NAMALWA (cell line): ENCODE measurements at regions not wholly inside any gene's neighbourhood (a gene's known extent, or its start where the extent isn't known, plus 50 kb on each side); places are given as distances from the start of the nearest gene placed in this dataset.

ENCODE experiments used
- DNase-seq: peaks from one replicate; pipeline ENCODE4 v3.0.0-alpha.2; 2015; ENCODE audit warnings: low spot score

GRCh38 chr11:123302751-123303195, 107.7 kb upstream of the CLMP start:
- DNase-seq = no peak

GRCh38 chr11:123301696-123302400, 106.8 kb upstream of the CLMP start:
- DNase-seq = peak; percentile 21

GRCh38 chr11:123301013-123301591, 106.1 kb upstream of the CLMP start:
- no peak for DNase-seq

- DNase-seq = no peak
Measured at GRCh38 chr11:123299721-123300120, 104.7 kb upstream of the CLMP start.

DNA sequence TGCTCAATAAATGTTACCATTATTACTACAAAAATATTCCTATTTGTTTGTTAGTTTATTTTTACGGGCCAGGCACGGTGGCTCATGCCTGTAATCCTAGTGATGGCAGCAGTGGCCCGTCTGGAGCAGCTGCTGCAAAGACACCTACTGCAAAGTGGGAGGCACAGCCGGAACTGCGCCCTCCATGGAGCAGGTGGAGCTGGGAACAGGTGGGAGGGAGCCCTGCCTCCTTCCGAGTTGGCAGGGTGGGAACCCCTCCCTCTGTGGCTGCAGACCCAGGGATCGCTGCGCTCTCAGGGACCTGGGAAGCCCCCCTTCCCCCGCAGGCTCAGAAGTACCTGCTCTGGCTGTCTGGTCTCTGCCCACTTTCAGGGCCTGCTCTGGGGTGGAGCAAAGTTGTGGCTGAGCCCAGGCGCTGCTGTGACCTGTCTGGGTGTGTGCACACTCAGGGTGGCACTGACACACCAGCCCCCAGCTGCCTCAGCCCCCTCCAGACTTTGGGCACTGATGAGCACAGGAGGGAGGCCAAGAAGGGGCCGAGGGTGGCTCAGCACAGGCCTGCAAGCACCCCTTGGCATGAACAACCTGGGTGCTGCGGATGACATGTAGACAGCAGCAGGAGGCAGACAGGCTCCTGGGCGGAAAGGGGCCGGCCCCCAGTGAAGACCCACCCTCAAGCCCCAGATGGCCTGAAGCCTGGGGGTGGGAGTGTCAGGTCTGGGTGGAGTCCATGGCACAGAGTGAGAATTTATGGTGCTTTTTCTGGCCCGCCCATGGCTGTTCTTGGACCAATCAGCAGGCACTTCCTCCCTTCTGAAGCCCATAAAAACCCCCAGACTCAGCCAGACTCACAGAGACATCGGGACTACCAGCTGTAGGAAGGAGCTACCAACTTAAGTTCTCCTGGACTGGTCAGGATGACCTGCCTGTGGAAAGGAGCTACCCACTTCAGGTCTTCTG, 103.7 kb upstream of the CLMP start:
- no peak for DNase-seq

DNA sequence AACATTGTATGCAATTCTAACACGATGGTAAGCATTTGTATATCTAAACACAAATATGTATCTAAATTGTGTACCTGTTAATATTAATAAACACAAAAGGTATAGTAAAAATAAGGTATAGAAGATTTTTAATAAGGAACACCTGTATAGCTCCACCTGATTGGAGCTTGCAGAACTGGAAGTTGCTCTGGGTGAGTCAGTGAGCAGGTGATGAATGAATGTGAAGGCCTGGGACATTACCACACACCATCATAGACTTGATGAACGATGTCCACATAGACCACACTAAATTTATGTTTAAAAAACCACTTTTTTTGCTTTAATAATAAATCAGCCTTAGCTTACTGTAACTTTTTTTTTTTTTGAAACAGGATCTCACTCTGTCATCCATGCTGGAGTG, 97.6 kb upstream of the CLMP start:
- DNase-seq = no peak

GRCh38 chr11:123291201-123291869, 96.3 kb upstream of the CLMP start:
- DNase-seq = no peak

DNA sequence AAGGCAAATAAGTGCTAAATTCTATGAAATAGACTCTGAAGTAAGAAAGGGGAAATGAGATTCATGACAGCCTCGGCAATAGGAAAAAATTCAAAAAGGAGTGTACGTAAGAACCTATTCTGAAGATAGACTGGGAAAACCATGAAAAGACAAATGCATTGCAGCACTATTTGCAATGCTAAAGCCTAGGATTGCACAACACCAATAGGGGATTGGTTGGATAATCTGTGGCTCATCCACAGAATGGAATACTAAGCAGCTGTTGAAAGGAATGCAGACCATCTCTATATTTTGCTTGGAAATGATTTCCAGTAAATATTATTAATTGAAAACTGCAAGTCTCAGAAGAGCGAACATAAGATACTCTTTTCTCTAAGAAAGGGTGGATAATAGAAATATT, 91.7 kb upstream of the CLMP start:
- no peak for DNase-seq

DNA sequence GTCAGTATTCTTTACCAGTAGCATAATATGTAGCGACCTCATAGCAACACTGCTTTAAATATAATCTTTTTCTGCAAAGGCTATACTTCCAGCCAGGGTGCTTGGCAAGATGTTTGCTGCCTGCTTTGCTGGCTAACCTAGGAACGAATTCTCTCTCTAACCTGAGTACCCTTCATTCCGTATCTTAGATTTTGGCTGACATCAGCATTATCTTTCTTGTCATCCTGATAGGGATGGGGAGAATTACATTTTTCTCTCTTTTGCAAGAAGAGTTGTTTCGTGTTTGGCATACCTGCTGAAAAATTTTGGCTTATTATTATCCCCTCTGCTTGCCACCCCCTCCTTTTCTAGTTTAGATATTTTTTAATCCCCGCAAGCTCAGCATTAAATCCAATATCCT, 91.2 kb upstream of the CLMP start:
- no peak for DNase-seq

- no peak for DNase-seq
Measured at GRCh38 chr11:123284454-123284853, 89.4 kb upstream of the CLMP start.

DNA sequence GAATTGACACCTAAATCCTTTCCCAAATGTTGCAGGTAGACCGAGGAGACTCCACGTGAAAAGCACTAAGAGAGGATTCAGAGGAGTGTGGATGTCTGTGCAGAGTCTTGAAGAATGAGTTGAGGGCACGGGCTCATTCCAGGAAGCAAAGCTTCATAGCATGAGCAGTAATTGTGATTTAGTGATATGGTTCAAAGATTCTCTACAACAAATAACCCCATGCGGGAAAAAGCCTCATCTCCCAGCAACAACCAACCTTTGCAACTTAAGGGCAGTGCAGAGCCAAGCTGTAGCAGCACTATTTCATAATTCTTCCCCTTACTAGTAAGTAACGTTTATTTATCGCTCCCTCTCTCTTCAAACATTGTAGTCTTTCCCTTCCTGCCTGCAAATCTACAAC, 87.5 kb upstream of the CLMP start:
- no peak for DNase-seq

DNA sequence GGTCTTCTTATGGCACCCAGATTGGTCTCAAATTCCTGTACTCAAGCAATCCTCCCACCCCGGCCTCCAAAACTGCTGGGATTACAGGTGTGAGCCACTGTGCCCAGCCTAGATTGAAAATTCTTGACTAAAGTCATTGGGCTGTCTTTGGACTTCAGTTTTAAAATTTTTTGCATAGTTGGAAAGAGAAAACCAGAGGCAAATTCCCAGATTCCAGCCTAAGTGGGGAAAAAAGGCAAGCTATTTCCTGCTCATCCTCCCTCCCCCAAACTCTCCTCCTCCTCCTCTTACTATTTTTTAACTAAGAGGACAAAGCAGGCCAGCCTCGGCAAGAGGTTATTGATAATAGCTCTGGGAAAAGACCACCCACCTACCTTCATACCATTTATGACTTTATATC, 78.6 kb upstream of the CLMP start:
- DNase-seq = no peak

GRCh38 chr11:123272565-123272964, 77.5 kb upstream of the CLMP start:
- DNase-seq = no peak

DNA sequence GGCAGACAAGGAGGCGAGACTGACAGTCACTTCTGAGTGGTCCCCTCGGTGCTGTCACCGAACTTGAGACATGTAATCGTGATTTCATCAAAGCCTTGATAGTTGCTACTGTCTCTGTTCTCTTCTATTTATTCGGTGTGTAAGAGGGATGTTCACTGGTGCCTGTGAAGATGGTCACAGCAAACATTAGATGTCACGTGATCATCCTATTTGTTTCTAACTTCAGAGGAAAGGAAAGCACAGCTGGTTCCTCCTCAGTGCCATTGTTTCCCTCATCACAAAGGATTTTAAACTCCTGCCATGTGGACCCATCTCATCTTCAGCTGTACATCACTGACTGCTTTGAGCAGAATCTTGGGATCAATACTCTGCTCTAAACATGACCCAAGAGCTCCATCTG, 73.1 kb upstream of the CLMP start:
- DNase-seq = no peak

GRCh38 chr11:123265951-123266350, 70.9 kb upstream of the CLMP start:
- DNase-seq = no peak

DNA sequence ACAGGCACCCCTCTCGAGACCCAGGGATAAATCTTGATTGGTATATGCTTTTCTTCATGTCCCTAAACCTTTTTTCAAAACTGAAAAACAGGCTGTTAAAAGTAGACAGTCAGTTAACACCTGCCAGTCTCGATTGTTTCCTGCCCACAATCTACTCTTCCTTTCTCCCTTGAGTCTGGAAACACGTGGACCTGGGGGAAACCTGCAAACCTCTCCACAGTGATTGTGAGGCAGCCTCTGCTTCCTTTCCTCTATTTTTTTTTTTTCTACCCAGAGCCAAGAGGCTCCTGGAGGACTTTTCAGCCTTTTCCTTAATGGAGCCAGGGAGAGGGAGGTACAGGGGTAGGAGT, 69.4 kb upstream of the CLMP start:
- DNase-seq = no peak

GRCh38 chr11:123261345-123262106, 66.5 kb upstream of the CLMP start:
- peak; percentile 52 for DNase-seq

DNA sequence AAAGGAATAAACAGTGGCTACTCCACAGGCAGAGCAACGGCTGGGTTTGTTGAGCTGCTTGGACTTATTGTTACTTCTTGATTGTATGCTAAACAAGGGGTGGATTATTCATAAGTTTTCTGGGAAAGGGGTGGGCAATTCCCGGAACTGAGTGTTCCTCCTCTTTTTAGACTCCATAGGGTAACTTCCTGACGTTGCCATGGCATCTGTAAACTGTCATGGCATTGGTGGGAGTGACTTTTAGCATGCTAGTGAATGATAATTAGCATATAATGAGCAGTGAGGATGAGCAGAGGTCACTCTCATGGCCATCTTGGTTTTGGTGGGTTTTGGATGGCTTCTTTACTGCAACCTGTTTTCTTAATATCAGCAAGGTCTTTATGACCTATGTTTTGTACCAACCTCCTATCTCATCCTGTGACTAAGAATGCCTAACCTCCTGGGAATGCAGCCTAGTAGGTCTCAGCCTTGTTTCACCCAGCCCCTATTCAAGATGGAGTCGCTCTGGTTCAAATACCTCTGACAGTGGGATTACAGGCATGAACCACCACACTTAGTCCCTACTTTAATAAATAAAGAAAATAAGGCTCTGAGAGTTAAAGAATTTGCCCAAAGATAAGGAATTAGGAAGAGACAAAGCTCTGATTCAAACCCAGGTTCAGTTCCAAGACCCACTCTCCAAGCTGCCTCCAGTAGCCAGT, 65.6 kb upstream of the CLMP start:
- no peak for DNase-seq

DNA sequence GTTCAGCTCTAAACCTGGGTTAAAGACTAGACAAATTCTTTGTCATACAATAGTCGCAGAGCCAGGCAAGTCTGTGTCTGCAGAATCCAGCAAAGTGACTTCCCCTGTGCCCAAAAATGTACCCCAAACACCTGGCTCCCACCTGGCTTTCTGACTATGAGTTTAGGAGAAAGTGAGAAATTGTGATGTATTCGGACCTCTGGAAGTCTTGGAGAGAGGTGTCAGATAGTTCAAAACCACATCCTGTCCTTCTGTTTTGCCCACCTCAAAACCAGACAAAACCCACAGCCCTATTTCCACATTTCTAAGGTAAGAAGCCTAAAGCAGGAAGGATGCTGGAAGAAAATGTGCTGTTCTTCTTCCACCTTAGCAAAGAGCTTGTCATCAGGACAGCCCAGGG, 63.8 kb upstream of the CLMP start:
- no peak for DNase-seq

DNA sequence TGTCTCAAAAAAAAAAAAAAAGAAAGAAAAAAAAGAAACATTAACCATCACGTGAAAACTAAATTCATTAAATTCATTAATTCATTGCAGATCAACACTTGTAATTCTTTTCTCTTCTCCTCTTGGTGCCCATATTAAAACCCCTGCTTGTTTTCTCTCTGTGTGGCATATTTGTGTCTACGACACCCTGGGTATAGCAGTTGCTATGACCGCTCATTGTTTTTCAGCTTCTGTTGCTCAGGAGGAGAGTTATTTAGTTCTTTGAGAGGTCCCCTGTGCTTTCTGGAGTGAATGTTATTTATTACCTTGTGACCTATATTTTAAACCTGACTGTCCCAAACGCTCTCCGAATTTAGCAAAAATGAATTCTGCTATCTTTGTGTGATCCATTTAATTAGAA, 62.3 kb upstream of the CLMP start:
- no peak for DNase-seq

GRCh38 chr11:123255909-123256308, 60.9 kb upstream of the CLMP start:
- no peak for DNase-seq
